ENCODE measurements at regions not wholly inside any gene's neighbourhood (a gene's known extent, or its start where the extent isn't known, plus 50 kb on each side); places are given as distances from the start of the nearest gene placed in this dataset.
"Not testable (repeated sequence)": the region's sequence is repeated elsewhere in the genome, so short reads cannot be mapped to it uniquely, and the experiment has no call there.

- H3K27me3 ChIP-seq = no peaks in the 10 kb centered on the region
- no peaks in the 10 kb centered on the region for H3K36me3 ChIP-seq
- H3K27ac ChIP-seq = no peak overlapping the region
- no peaks in the 10 kb centered on the region for H3K9me3 ChIP-seq
- peaks cover 0 to 35% (median 11%) of the 10 kb centered on the region in 4 donors for H3K4me1 ChIP-seq
- no peak for DNase-seq (ENCODE audit: low spot score in 2 of 2)
- WGBS, 2 donors = 71 to 84% methylated on average over 4 of the region's 4 CpGs
- TF ChIP-seq EP300 (IDR thresholded peaks at IDR 0.05) (no peak), CTCF (IDR thresholded peaks at IDR 0.05) (no peak), POLR2A (IDR thresholded peaks at IDR 0.05) (no peak)
- H3K4me3 ChIP-seq = no peak overlapping the region
Observed at GRCh38 chr4:26053761-26054160, 139.7 kb downstream of the SMIM20 start.

- peaks cover 0 to 6% (median 0%) of the 10 kb centered on the region in 4 donors for H3K9me3 ChIP-seq
- no peaks in the 10 kb centered on the region for H3K36me3 ChIP-seq
- peaks cover 0 to 18% (median 0%) of the 10 kb centered on the region in 4 donors for H3K4me1 ChIP-seq
- no peaks in the 10 kb centered on the region for H3K27me3 ChIP-seq
- no peak for DNase-seq (ENCODE audit: low spot score in 2 of 2)
- H3K27ac ChIP-seq = no peak overlapping the region
- TF ChIP-seq POLR2A (IDR thresholded peaks at IDR 0.05) (no peak), CTCF (IDR thresholded peaks at IDR 0.05) (no peak), EP300 (IDR thresholded peaks at IDR 0.05) (no peak)
- WGBS, 2 donors = 86 to 94% methylated on average over 4 to 5 of the region's 5 CpGs
- H3K4me3 ChIP-seq = no peak overlapping the region
Observed at GRCh38 chr4:26055855-26056254, 141.8 kb downstream of the SMIM20 start.

- no peak overlapping the region for H3K27ac ChIP-seq
Observed at GRCh38 chr4:26056406-26056805, 142.4 kb downstream of the SMIM20 start.

GRCh38 chr4:26057839-26058238 lies 143.8 kb downstream of the SMIM20 start:
- H3K27me3 ChIP-seq; DNase-seq (ENCODE audit: low spot score in 2 of 2); H3K4me3 ChIP-seq; H3K36me3 ChIP-seq; H3K27ac ChIP-seq; H3K9me3 ChIP-seq: not testable (repeated sequence)
- WGBS, 2 donors = 91 to 97% methylated on average over 3 of the region's 3 CpGs
- H3K4me1 ChIP-seq = peaks cover 0 to 15% (median 0%) of the 10 kb centered on the region in 4 donors

More at GRCh38 chr4:26056406-26056805, 142.4 kb downstream of the SMIM20 start:
- Histone ChIP-seq H3K27me3 (no peaks in the 10 kb centered on the region), H3K36me3 (no peaks in the 10 kb centered on the region), H3K4me1 (peaks cover 0 to 13% (median 0%) of the 10 kb centered on the region in 4 donors), H3K4me3 (no peak overlapping the region), H3K9me3 (peaks cover 0 to 6% (median 0%) of the 10 kb centered on the region in 4 donors)
- no peak for TF ChIP-seq EP300 (IDR thresholded peaks at IDR 0.05)
- no peak for TF ChIP-seq CTCF (IDR thresholded peaks at IDR 0.05)
- no peak for TF ChIP-seq POLR2A (IDR thresholded peaks at IDR 0.05)
- WGBS, 2 donors = 88 to 94% methylated on average over 7 of the region's 7 CpGs
- DNase-seq (ENCODE audit: low spot score in 2 of 2) = no peak

- H3K27ac ChIP-seq = peak overlapping the region in 2 of 4 donors; percentile 25 to 29
- H3K4me3 ChIP-seq = no peak overlapping the region
- peaks cover 0 to 15% (median 0%) of the 10 kb centered on the region in 4 donors for H3K4me1 ChIP-seq
- no peak for DNase-seq (ENCODE audit: low spot score in 2 of 2)
- WGBS, 2 donors = 30 to 32% methylated on average over 7 of the region's 7 CpGs
- no peaks in the 10 kb centered on the region for H3K36me3 ChIP-seq
- peaks cover 0 to 6% (median 0%) of the 10 kb centered on the region in 4 donors for H3K9me3 ChIP-seq
- H3K27me3 ChIP-seq = no peaks in the 10 kb centered on the region
- TF ChIP-seq POLR2A (IDR thresholded peaks at IDR 0.05) (no peak), CTCF (IDR thresholded peaks at IDR 0.05) (no peak), EP300 (IDR thresholded peaks at IDR 0.05) (no peak)
Observed at GRCh38 chr4:26058537-26058936, 144.5 kb downstream of the SMIM20 start.

Data from tibial nerve (tissue), 4 donors.